Activated CD4-positive, alpha-beta T cell treated with anti-CD3 and anti-CD28 coated beads for 48 hours (primary cell): ENCODE measurements at regions not wholly inside any gene's neighbourhood (a gene's known extent, or its start where the extent isn't known, plus 50 kb on each side); places are given as distances from the start of the nearest gene placed in this dataset.
"Not testable (repeated sequence)": the region's sequence is repeated elsewhere in the genome, so short reads cannot be mapped to it uniquely, and the experiment has no call there.

Experiments
- DNase-seq: peaks from one replicate; pipeline ENCODE4 v3.0.0-alpha.2; 2020

GRCh38 chr3:182424006-182424405, 369.3 kb upstream of the ATP11B start:
- no peak for DNase-seq

GRCh38 chr3:182425926-182426718, 367.2 kb upstream of the ATP11B start:
- not testable (repeated sequence) for DNase-seq

GRCh38 chr3:182431972-182432371, 361.3 kb upstream of the ATP11B start:
- not testable (repeated sequence) for DNase-seq

- DNase-seq, result no peak
Observed at GRCh38 chr3:182435860-182436259, 357.4 kb upstream of the ATP11B start.

- DNase-seq, result no peak
Observed at GRCh38 chr3:182436547-182436946, 356.8 kb upstream of the ATP11B start.

GRCh38 chr3:182438398-182438797, 354.9 kb upstream of the ATP11B start:
- no peak for DNase-seq

GRCh38 chr3:182440101-182440500, 353.2 kb upstream of the ATP11B start:
- no peak for DNase-seq

GRCh38 chr3:182445576-182445975, 347.7 kb upstream of the ATP11B start:
- no peak for DNase-seq

GRCh38 chr3:182450942-182451787, 342.1 kb upstream of the ATP11B start:
- no peak for DNase-seq

- DNase-seq, result no peak
Observed at GRCh38 chr3:182451871-182452270, 341.4 kb upstream of the ATP11B start.

- DNase-seq, result no peak
Observed at GRCh38 chr3:182455011-182455410, 338.3 kb upstream of the ATP11B start.

GRCh38 chr3:182460303-182460702, 333.0 kb upstream of the ATP11B start:
- no peak for DNase-seq

- DNase-seq, result no peak
Observed at GRCh38 chr3:182462152-182462551, 331.2 kb upstream of the ATP11B start.

GRCh38 chr3:182464513-182465145, 328.7 kb upstream of the ATP11B start:
- DNase-seq, result no peak

- no peak for DNase-seq
Observed at GRCh38 chr3:182465301-182466185, 327.8 kb upstream of the ATP11B start.

- no peak for DNase-seq
Observed at GRCh38 chr3:182469086-182469485, 324.2 kb upstream of the ATP11B start.

GRCh38 chr3:182470187-182470586, 323.1 kb upstream of the ATP11B start:
- DNase-seq, result no peak

- DNase-seq, result no peak
Observed at GRCh38 chr3:182473191-182473710, 320.1 kb upstream of the ATP11B start.

- no peak for DNase-seq
Observed at GRCh38 chr3:182478369-182478768, 314.9 kb upstream of the ATP11B start.

GRCh38 chr3:182479419-182480336, 313.6 kb upstream of the ATP11B start:
- DNase-seq, result no peak

- DNase-seq, result no peak
Observed at GRCh38 chr3:182482705-182483104, 310.6 kb upstream of the ATP11B start.
